IPS-18c (cell line): ENCODE measurements at regions not wholly inside any gene's neighbourhood (a gene's known extent, or its start where the extent isn't known, plus 50 kb on each side); places are given as distances from the start of the nearest gene placed in this dataset.

Source experiments
- H3K4me3 ChIP-seq: 2 replicates; pipeline ENCODE4 v1.7.0; 2013; ENCODE audit warnings: low read depth, mild to moderate bottlenecking, low read length, moderate library complexity; ENCODE audit not compliant: insufficient read depth
- H3K9me3 ChIP-seq: one replicate; pipeline ENCODE4 v1.6.1; 2013; ENCODE audit warnings: mild to moderate bottlenecking, low read length, moderate library complexity; ENCODE audit not compliant: control insufficient read depth, insufficient read depth

DNA sequence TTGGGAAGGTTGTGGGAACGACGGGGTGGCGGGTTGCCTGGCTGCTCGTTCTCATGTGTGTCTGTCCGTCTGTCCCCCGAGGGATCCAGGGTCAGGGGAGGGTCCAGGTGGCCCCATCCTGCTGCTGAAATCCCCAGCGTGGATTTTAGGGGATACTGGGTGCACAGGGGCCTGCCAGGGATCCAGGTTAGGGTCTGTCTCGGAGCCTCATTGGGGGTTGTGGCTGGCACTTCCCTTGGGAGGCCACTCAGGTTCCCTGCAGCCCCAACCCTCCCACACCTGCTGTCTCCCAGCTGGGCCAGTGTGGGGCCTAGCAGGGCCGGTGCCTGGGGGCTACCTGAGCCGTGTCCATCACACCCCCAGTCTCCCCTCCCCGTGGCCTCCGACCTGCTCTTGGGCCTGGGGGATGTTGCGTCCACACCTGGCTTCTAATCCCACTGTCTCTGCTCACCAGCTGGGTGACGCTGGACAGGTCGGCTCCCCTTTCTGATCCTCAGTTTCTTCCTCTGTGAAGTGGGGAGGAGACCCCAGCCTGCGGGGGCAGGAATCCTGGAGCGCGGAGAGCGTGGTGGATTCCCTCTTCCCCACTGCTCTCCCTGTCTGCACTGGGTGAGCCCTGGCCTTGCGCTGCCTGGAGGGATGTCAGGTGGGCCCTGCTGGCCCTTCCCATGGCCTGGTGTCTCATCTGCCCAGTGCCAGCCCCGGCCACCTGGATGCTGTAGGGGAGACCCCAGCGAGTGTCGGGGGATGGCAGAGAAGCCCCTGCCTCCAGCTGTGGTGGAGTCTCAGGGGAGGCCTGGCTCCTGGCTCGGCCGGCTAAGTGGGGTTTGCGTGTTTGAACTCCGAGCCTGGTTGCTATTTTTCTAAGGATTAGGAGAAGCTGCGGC lies 81.6 kb downstream of the UNCX start:
- Histone ChIP-seq H3K4me3 (no peak overlapping the region), H3K9me3 (peaks cover 2% of the 10 kb centered on the region)

DNA sequence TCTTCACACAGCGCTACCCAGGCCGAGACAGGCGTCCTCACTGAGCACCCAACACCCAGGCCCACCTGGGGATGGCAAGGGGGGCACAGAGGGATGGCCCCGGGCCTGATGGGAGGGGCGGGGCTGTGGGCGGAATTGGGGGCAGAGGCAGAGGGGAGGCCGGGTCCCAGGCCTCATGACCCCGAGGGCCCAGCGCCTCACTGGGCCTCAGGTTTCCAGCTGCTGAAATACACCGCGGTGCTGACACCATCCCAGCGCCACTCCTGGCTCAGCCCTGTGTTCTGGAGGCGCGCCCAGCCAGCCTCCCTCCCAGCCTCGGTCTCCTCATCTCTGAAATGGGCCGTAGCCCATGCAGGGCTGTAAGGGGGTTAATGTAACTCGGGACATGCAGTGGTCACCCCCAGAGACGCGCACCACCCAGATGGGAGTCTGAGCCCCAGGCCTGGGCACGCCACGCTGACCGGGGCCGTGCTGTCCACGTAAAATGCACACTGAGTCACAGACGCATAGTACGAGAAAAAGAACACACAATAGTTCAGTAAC lies 82.3 kb downstream of the UNCX start:
- Histone ChIP-seq H3K4me3 (no peak overlapping the region), H3K9me3 (peaks cover 2% of the 10 kb centered on the region)

- Histone ChIP-seq H3K4me3 (no peak overlapping the region), H3K9me3 (peaks cover 2% of the 10 kb centered on the region)
Observed at GRCh38 chr7:1316086-1316485, 83.4 kb downstream of the UNCX start.

GRCh38 chr7:1317646-1318045 lies 85.0 kb downstream of the UNCX start:
- peaks cover 2% of the 10 kb centered on the region for H3K9me3 ChIP-seq

GRCh38 chr7:1318051-1318450 lies 85.4 kb downstream of the UNCX start:
- H3K4me3 ChIP-seq, result no peak overlapping the region
- H3K9me3 ChIP-seq, result peaks cover 2% of the 10 kb centered on the region

More at GRCh38 chr7:1317646-1318045, 85.0 kb downstream of the UNCX start:
- no peak overlapping the region for H3K4me3 ChIP-seq

- Histone ChIP-seq H3K4me3 (no peak overlapping the region), H3K9me3 (peaks cover 2% of the 10 kb centered on the region)
Observed at GRCh38 chr7:1318661-1319060, 86.0 kb downstream of the UNCX start.

GRCh38 chr7:1320616-1321240 lies 88.1 kb downstream of the UNCX start:
- Histone ChIP-seq H3K4me3 (no peak overlapping the region), H3K9me3 (no peaks in the 10 kb centered on the region)

DNA sequence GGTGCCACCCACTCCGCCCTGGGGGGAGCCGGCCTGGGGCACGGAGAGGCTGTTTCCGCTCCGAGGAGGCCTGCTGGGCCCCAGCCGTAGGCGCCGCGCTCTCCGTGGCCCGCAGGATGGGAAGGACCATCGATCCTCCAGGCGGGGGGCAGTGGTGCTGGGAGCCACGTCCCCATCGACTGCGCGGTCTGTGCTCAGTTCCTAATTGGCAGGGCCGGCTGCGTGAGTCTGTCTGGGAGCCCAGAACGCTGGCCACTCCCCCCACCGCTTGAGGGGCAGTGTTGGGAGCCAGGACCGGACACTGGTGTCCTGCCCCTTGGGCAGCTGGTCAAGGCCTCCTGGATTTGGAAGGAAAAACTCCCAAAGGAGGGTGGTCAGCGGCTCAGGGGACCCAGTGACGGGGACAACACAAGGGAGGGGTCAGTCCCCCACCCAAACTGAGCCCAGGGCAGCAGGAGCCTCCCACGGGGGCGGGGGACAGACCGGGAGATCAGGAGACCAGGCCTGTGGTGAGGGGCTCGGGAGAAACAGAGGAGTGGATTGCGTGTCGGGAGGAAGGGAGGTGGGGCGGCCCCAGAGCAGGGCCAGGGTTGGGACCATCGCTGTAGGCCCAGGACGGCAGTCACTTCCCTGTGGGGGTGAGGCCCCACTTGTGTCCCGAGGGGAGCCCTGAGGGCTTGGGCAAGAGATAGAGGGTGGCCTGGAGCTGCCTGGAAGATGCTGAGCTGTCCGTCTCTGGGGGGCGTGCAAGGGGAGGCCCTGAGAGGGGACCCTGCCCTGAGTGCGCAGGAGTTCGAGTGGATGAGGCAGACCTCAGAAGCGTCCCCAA lies 89.0 kb downstream of the UNCX start:
- H3K4me3 ChIP-seq, result no peak overlapping the region
- no peaks in the 10 kb centered on the region for H3K9me3 ChIP-seq

DNA sequence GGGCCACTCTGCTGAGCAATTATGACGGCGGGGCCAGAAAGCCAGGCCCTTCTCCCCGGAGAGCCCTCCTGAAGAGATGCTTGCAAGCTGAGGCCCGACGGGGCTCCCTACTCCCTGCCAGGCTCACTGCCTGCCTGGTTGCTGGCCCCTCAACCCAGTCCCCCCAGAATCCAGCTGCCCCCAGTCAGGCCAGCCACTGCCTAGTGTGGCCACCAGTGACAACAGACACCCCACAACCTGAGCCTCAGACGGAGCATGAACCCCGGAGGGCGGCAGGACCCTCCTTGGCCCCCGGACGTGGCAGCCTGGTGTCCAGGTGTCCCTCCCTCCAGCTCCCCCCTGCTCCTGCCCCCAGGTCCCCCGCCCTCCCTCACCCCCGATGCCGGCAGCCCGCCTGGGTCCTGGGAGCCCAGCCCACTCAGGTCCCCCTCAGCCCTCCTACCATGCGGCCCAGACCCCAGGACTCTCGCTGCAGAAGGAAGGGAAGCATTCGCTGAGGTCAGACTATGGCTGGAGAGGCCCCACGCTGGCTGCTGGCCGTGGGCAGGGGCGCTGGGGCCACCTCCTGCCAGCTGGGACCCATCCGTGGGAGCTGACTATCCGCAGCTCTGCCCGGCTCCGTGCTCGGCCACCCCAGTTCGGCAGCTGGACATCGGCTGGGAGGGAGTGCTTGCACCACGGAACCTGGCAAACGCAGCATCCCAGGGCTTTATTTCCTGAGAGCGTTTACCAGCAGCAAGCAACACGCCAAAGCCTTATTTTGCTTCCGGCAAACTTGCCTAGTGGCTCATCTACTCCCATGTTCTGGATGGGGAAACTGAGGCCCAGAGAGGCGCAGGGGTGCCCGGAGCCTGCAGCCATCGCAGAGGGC lies 89.8 kb downstream of the UNCX start:
- Histone ChIP-seq H3K4me3 (no peak overlapping the region), H3K9me3 (no peaks in the 10 kb centered on the region)

- H3K9me3 ChIP-seq, result no peaks in the 10 kb centered on the region
Observed at GRCh38 chr7:1323178-1324027, 90.7 kb downstream of the UNCX start.

DNA sequence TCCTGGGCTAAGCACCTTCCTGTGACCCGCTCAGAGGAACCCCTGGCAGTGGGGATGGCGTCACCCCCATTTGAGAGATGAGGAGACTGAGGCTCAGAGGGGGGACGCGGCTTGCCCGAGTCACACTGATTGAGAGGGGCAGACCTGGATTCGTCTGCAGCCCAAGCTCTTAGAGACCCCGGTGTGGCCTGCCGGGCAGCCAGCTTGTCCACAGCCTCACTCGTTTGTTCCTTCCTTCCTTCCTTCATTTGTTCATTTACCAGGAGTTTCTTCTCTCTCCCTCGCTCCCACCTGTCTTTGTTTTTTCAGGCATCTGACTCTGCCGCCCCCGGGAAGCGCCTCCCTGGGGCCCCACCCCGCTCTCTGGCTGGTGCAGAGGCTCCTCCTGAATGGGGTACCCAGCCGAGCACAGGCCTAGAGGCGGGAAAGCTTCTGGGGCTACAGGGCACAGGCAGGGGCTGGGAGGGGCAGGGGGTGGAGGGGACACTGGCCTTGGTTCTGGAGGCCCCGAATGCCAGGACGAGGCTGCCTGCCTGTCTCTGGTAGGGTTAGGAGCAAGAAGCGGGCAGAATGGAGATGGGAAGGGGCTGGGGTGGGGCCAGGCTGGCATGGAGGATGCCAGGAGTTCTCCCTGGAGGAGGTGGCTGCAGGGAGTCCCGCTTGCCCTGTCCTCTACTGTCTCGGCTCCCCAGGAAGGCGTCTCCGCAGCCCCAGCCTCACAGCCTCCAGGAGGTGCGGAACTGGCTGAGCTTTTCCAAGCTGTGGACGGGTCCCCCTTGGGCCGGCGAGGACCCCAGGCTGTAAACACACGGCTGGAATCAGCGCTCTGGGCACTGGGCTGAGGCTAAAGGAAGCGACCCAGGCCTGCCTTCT lies 91.6 kb downstream of the UNCX start:
- Histone ChIP-seq H3K9me3 (no peaks in the 10 kb centered on the region), H3K4me3 (no peak overlapping the region)

More at GRCh38 chr7:1323178-1324027, 90.7 kb downstream of the UNCX start:
- no peak overlapping the region for H3K4me3 ChIP-seq

DNA sequence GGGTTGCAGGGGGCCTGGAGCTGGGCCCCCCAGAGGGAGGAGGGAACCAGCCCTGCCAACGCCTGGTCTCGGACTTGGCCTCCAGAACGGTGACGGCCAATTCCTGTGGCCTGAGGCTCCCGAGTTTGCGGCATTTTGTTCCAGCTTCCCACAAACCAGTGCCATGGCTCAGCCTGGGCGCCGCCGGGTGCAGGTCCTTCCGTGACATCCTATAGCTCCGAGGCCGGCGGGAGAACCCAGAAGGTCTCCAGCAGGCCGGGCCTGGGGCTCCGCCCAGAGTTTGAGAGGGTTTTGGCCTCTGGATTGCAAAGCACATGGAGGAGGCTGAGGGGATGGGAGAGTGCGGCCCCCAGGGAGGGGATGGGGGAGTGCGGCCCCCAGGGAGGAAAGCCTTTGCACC lies 92.6 kb downstream of the UNCX start:
- Histone ChIP-seq H3K9me3 (no peaks in the 10 kb centered on the region), H3K4me3 (no peak overlapping the region)

DNA sequence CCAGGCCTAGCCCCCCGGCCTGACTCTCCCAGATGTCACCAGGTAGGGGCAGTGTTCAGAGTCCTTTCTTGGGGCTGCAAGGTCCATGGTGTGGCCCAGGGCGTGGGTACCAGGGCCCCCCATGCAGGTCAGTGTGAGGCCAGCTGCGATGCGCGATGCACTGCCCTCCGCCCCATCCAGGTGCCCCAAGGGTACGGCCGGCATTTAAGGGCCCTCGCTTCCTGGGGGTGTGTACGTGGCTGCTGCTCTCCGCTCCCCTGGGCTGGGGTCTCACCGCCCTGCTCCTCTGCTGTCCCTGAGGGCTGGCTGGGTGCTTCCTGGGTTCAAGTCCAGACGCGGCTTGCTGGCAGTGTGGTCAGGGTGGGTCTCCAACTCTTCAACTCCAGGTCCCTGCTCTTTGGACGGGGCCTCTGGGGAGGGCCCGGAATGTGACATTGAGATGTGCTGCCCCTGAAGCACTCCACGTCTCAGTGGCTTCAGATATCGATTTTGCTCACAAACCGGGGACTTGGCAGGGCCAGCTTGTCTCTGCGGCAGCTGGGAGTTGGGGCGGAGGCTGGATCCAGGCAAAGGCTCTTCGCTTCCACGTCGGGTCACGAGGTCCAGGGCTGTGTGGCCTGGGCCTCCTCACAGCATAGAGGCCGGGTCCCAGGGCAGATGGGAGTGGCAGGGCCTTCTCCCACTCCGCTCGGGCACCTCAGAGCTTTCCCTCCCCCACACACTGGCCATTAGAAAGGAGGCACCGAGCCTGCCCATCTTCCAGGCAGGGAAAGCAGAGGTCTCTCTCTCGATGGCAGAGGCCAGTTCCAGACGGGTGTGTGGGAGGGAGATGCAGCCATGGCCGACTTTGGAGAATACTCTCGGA lies 93.2 kb downstream of the UNCX start:
- no peak overlapping the region for H3K4me3 ChIP-seq

DNA sequence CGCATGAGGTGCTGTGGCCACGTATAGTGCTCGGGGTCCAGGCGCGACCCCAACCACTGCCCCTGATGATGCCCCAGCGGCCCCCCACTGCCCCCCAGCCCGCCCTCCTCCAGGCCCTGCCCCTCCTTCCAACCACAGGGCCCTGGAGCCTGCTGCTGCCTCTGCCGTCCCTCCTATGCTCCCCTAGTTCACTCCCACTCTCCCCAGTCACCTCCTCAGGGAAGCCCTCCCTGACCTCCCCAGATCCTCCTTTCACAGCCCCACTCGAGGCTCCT lies 93.8 kb downstream of the UNCX start:
- Histone ChIP-seq H3K4me3 (no peak overlapping the region), H3K9me3 (peaks cover 2% of the 10 kb centered on the region)

More for the DNA sequence above, 93.2 kb downstream of the UNCX start:
- no peaks in the 10 kb centered on the region for H3K9me3 ChIP-seq
